IMR-90 (cell line): ENCODE measurements at regions not wholly inside any gene's neighbourhood (a gene's known extent, or its start where the extent isn't known, plus 50 kb on each side); places are given as distances from the start of the nearest gene placed in this dataset.

Experiments used
- ATAC-seq: fragments of 200-7000 bp; cut with Tn5 transposase; 2 replicates; pipeline ENCODE4 v1.9.1; 2020; ENCODE audit warnings: low read depth, mild to moderate bottlenecking, moderate library complexity
- BruUV-seq: library from RNA; stranded (reverse); fragments of 400-500 nt; replicated peaks from 2 replicates; lab custom pipeline; 2021; lab: Mats Ljungman, UMichigan
- CTCF ChIA-PET: fragments of 300-600 bp; formaldehyde crosslinking; extraction: SDS; loops from one replicate; lab custom pipeline; 2021; ENCODE audit warnings: antibody characterized with exemption; lab: Yijun Ruan, JAX
- POLR2A ChIA-PET: fragments of 300-600 bp; sonication (Branson Sonifier 250); formaldehyde crosslinking; loops from one replicate; lab custom pipeline; 2022; ENCODE audit warnings: antibody characterized with exemption; ENCODE audit not compliant: unreplicated experiment; lab: Charles Lee
- DNase-seq: peaks from one replicate; pipeline ENCODE4 v3.0.0; 2013
- H2AFZ ChIP-seq: replicated peaks from 2 replicates; pipeline ENCODE3; 2013; ENCODE audit warnings: low read length, mild to moderate bottlenecking; ENCODE audit not compliant: poor library complexity
- H2AK5ac ChIP-seq: 2 replicates; pipeline ENCODE4 v1.6.1; 2013; ENCODE audit warnings: low read depth, low read length, inconsistent platforms
- H2AK9ac ChIP-seq: replicated peaks from 2 replicates; pipeline ENCODE3; 2013; ENCODE audit warnings: mild to moderate bottlenecking, low read depth, low read length, moderate library complexity; ENCODE audit not compliant: poor library complexity
- H2BK120ac ChIP-seq: 2 replicates; pipeline ENCODE4 v1.6.1; 2013; ENCODE audit warnings: low read depth, low read length, inconsistent platforms
- H2BK15ac ChIP-seq: 3 replicates; pipeline ENCODE4 v1.6.1; 2013; ENCODE audit warnings: low read depth, low read length, inconsistent platforms
- H2BK20ac ChIP-seq: 2 replicates; pipeline ENCODE4 v1.6.1; 2013; ENCODE audit warnings: low read depth, mild to moderate bottlenecking, inconsistent platforms, low read length, moderate library complexity
- H2BK5ac ChIP-seq: 2 replicates; pipeline ENCODE4 v1.6.1; 2013; ENCODE audit warnings: mild to moderate bottlenecking, low read depth, low read length, inconsistent platforms; ENCODE audit not compliant: poor library complexity, severe bottlenecking
- H3K14ac ChIP-seq: replicated peaks from 2 replicates; pipeline ENCODE4 v1.6.1; 2013; ENCODE audit warnings: low read depth, low read length, inconsistent platforms
- H3K18ac ChIP-seq: 2 replicates; pipeline ENCODE4 v1.6.1; 2013; ENCODE audit warnings: low read depth, low read length, control low read depth
- H3K23ac ChIP-seq: 2 replicates; pipeline ENCODE4 v1.6.1; 2013; ENCODE audit warnings: low read depth, low read length, inconsistent platforms
- H3K27ac ChIP-seq: 2 replicates; pipeline ENCODE4 v1.5.1; 2013; ENCODE audit warnings: mild to moderate bottlenecking, control low read depth, low read length; ENCODE audit not compliant: insufficient read depth
- H3K27me3 ChIP-seq: 2 replicates; pipeline ENCODE4 v1.6.1; 2013; ENCODE audit warnings: low read length; ENCODE audit not compliant: control insufficient read depth, insufficient read depth
- H3K36me3 ChIP-seq: 2 replicates; pipeline ENCODE4 v1.6.1; 2013; ENCODE audit warnings: low read length, mixed read lengths; ENCODE audit not compliant: control insufficient read depth, insufficient read depth
- H3K4ac ChIP-seq: 2 replicates; pipeline ENCODE4 v1.6.1; 2013; ENCODE audit warnings: low read depth, low read length, inconsistent platforms
- H3K4me1 ChIP-seq: 2 replicates; pipeline ENCODE4 v1.6.1; 2013; ENCODE audit warnings: low read length, mixed read lengths; ENCODE audit not compliant: control insufficient read depth, insufficient read depth
- H3K4me2 ChIP-seq: 2 replicates; pipeline ENCODE4 v1.6.1; 2013; ENCODE audit warnings: low read depth, mild to moderate bottlenecking, control low read depth, low read length, moderate library complexity
- H3K4me3 ChIP-seq: 2 replicates; pipeline ENCODE4 v1.5.1; 2013; ENCODE audit warnings: low read depth, mild to moderate bottlenecking, control low read depth, low read length, moderate library complexity; ENCODE audit not compliant: insufficient read depth
- H3K56ac ChIP-seq: 2 replicates; pipeline ENCODE4 v1.6.1; 2013; ENCODE audit warnings: low read length, inconsistent platforms; ENCODE audit not compliant: insufficient read depth; ENCODE audit errors: extremely low read depth
- H3K79me1 ChIP-seq, 2 experiments: 2 replicates each; pipeline ENCODE4 v1.6.1; 2013; ENCODE audit warnings: low read length in 2 of 2, inconsistent platforms in 1 of 2, low read depth in 1 of 2
- H3K9ac ChIP-seq: 2 replicates; pipeline ENCODE4 v1.6.1; 2013; ENCODE audit warnings: low read depth, low read length, control low read depth
- H3K9me1 ChIP-seq: 2 replicates; pipeline ENCODE4 v1.6.1; 2013; ENCODE audit warnings: low read length, inconsistent platforms; ENCODE audit not compliant: insufficient read depth
- H3K9me3 ChIP-seq: 2 replicates; pipeline ENCODE4 v1.6.1; 2013; ENCODE audit warnings: low read length; ENCODE audit not compliant: control insufficient read depth, insufficient read depth
- H4K20me1 ChIP-seq: 2 replicates; pipeline ENCODE4 v1.6.1; 2013; ENCODE audit warnings: low read length, inconsistent platforms; ENCODE audit not compliant: insufficient read depth
- H4K5ac ChIP-seq: 2 replicates; pipeline ENCODE4 v1.6.1; 2013; ENCODE audit warnings: mild to moderate bottlenecking, low read depth, low read length, control low read depth
- H4K8ac ChIP-seq, 2 experiments: 2 replicates each; pipeline ENCODE4 v1.6.1; 2013; ENCODE audit warnings: low read depth in 2 of 2, low read length in 2 of 2, control low read depth in 1 of 2, inconsistent platforms in 1 of 2
- H4K91ac ChIP-seq: 2 replicates; pipeline ENCODE4 v1.6.1; 2013; ENCODE audit warnings: low read depth, low read length, inconsistent platforms; ENCODE audit not compliant: insufficient read depth
- BHLHE40 ChIP-seq: fragments of 150-350 bp; IDR thresholded peaks from 2 replicates; pipeline ENCODE4 v1.6.1; 2016; ENCODE audit warnings: mild to moderate bottlenecking, low read depth, low read length
- CEBPB ChIP-seq: IDR thresholded peaks from 2 replicates; pipeline ENCODE4 v1.6.1; 2012; ENCODE audit warnings: low read depth, low read length, improper control_type of control experiment
- CHD1 ChIP-seq: IDR thresholded peaks from 2 replicates; pipeline ENCODE4 v1.6.1; 2012; ENCODE audit warnings: low read depth, low read length, improper control_type of control experiment
- CTCF ChIP-seq: conservative IDR thresholded peaks from 2 replicates; pipeline ENCODE4 v1.5.1; 2012; ENCODE audit warnings: mild to moderate bottlenecking, low read depth, low read length, improper control_type of control experiment
- ELK1 ChIP-seq: fragments of 150-350 bp; IDR thresholded peaks from 2 replicates; pipeline ENCODE4 v1.6.1; 2016; ENCODE audit warnings: low read depth, mild to moderate bottlenecking, low read length, moderate library complexity, borderline replicate concordance
- FOS ChIP-seq: fragments of 150-350 bp; IDR thresholded peaks from 2 replicates; pipeline ENCODE4 v1.6.1; 2016; ENCODE audit warnings: low read depth, low read length
- MAFK ChIP-seq: IDR thresholded peaks from 2 replicates; pipeline ENCODE4 v1.6.1; 2012; ENCODE audit warnings: low read depth, low read length, improper control_type of control experiment
- MAZ ChIP-seq: IDR thresholded peaks from 2 replicates; pipeline ENCODE4 v1.6.1; 2012; ENCODE audit warnings: low read depth, mild to moderate bottlenecking, low read length, improper control_type of control experiment, moderate library complexity, borderline replicate concordance
- MXI1 ChIP-seq: IDR thresholded peaks from 2 replicates; pipeline ENCODE4 v1.6.1; 2012; ENCODE audit warnings: low read depth, mild to moderate bottlenecking, low read length, moderate library complexity, borderline replicate concordance
- NFE2L2 ChIP-seq: fragments of 150-350 bp; IDR thresholded peaks from 2 replicates; pipeline ENCODE4 v1.6.1; 2016; ENCODE audit warnings: low read depth, mild to moderate bottlenecking, low read length
- POLR2A ChIP-seq: IDR thresholded peaks from 2 replicates; pipeline ENCODE4 v1.6.1; 2012; ENCODE audit warnings: mild to moderate bottlenecking, low read depth, low read length
- RAD21 ChIP-seq: IDR thresholded peaks from 2 replicates; pipeline ENCODE4 v1.6.1; 2012; ENCODE audit warnings: low read length, improper control_type of control experiment
- RFX5 ChIP-seq: IDR thresholded peaks from 2 replicates; pipeline ENCODE4 v1.8.0; 2012; ENCODE audit warnings: low read depth, mild to moderate bottlenecking, low read length, moderate library complexity
- SMC3 ChIP-seq: fragments of 150-350 bp; IDR thresholded peaks from 2 replicates; pipeline ENCODE4 v1.6.1; 2016; ENCODE audit warnings: low read depth, mild to moderate bottlenecking, antibody characterized with exemption, low read length, moderate library complexity
- WGBS, 2 experiments: methylation state at CpG; one replicate each; pipeline versions ENCODE4 v1.1.5 to v1.1.7; 2013; ENCODE audit warnings: missing lambda C conversion rate in 2 of 2; ENCODE audit not compliant: insufficient read length in 1 of 2; ENCODE audit errors: extremely low coverage in 2 of 2; 5-methylcytosine and 5-hydroxymethylcytosine counted together
- dilution Hi-C: fragments of 300-500 bp; cut with HindIII; formaldehyde crosslinking; loops from one replicate; pipeline ENCODE4 v1.14.3; 2018; ENCODE audit warnings: low sequenced_read_pairs; ENCODE audit not compliant: unreplicated experiment
- in situ Hi-C: fragments of 300-500 bp; cut with MboI; formaldehyde crosslinking; loops from 3 replicates; pipeline ENCODE4 v1.14.3; 2019; ENCODE audit warnings: low sequenced_read_pairs, inconsistent platforms, mixed read lengths
- intact Hi-C: fragments of 100-400 bp; cut with micrococcal nuclease; formaldehyde crosslinking; loops from 2 replicates; pipeline ENCODE4 v1.10.0; 2022

- POLR2A ChIA-PET, result no interaction called here
- Histone ChIP-seq H3K4ac (no peak overlapping the region), H2AK5ac (no peak overlapping the region), H3K27me3 (no peaks in the 10 kb centered on the region), H3K9me3 (no peaks in the 10 kb centered on the region), H2BK120ac (no peak overlapping the region), H3K23ac (no peak overlapping the region), H3K4me3 (no peak overlapping the region), H2BK5ac (no peak overlapping the region), H2AK9ac (no peak overlapping the region), H4K91ac (no peak overlapping the region), H3K4me2 (no peak overlapping the region), H3K9me1 (no peaks in the 10 kb centered on the region), H3K36me3 (no peaks in the 10 kb centered on the region), H2AFZ (no peak overlapping the region), H3K27ac (no peak overlapping the region), H2BK20ac (no peak overlapping the region), H4K5ac (no peak overlapping the region), H4K20me1 (no peaks in the 10 kb centered on the region), H3K14ac (no peak overlapping the region), H3K4me1 (no peaks in the 10 kb centered on the region), H2BK15ac (no peak overlapping the region), H3K9ac (no peak overlapping the region), H3K56ac (no peak overlapping the region), H3K18ac (no peak overlapping the region), H4K8ac (no peak overlapping the region), H3K79me1 (no peaks in the 10 kb centered on the region)
- dilution Hi-C loops, result no loop called here
- CTCF ChIA-PET, result no interaction called here
- no TSS peak for BruUV-seq
- in situ Hi-C loops, result no loop called here
- WGBS, 2 experiments, result no CpG with 5 or more reads among the region's 5 CpGs
- TF ChIP-seq NFE2L2 (no peak), MAZ (no peak), FOS (no peak), POLR2A (no peak), BHLHE40 (no peak), CHD1 (no peak), MXI1 (no peak), RAD21 (no peak), ELK1 (no peak), SMC3 (no peak), RFX5 (no peak), CTCF (no peak), MAFK (no peak), CEBPB (no peak)
- no peak for DNase-seq
- no peak for ATAC-seq
- intact Hi-C loops, result no loop called here
These were observed 182.8 kb upstream of the CRIM1 start for GRCh38 chr2:36172824-36173223.
